ENCODE measurements at regions not wholly inside any gene's neighbourhood (a gene's known extent, or its start where the extent isn't known, plus 50 kb on each side); places are given as distances from the start of the nearest gene placed in this dataset.

DNA sequence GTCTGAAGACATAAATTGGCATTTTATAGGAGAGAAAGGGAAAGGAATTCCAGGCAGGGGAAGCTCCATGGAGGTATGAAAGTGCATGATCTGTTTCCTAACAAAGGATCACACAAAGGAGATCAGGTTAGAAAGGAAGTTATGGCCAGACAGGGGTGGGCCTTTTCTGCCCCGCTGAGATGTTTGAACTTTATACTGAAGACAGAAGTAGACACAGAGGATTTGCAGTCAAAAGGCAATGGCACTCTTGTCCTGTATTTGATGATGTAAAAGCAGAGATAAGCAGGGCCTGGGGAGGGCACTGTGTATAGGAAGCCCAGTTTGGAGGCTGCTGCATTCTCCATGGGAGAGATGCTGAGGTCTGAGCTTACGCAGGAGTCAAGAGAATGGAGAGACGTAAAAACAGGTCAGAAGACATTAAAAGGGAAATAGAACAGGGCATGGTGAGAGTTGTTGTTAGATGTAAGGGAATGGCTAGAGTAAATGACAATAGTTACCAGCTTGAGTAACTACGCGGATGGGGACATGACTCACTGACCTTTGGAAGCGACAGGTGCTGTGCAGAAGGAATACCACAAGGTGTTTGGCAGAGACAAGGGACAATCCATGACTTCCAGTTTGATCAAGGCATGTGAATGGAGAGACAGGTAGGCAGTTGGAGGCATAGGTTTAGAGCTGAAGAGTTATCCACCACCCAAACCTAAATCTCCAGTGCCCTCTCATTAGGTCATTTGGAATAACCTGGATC is 190.6 kb upstream of the SASH1 start:
- TF ChIP-seq CTCF (IDR thresholded peaks at IDR 0.05; ENCODE audit: insufficient read depth, low read length) (no peak), POLR2AphosphoS5 (IDR thresholded peaks at IDR 0.05; ENCODE audit: low read depth) (no peak)

All from HL-60 (cell line).